ENCODE measurements at regions not wholly inside any gene's neighbourhood (a gene's known extent, or its start where the extent isn't known, plus 50 kb on each side); places are given as distances from the start of the nearest gene placed in this dataset.
A peak's percentile ranks its signal among the peaks of the same experiment; 100 is the strongest.
"Not testable (repeated sequence)": the region's sequence is repeated elsewhere in the genome, so short reads cannot be mapped to it uniquely, and the experiment has no call there.

- no peak for DNase-seq (ENCODE audit: low read depth in 2 of 2)
These were observed 132.5 kb upstream of the CHD1 start for GRCh38 chr5:99061299-99061698.

GRCh38 chr5:99060306-99061261, 131.8 kb upstream of the CHD1 start:
- peak; percentile 70 to 86 for DNase-seq (ENCODE audit: low read depth in 2 of 2)

- DNase-seq (ENCODE audit: low read depth in 2 of 2), result no peak
These were observed 130.9 kb upstream of the CHD1 start for GRCh38 chr5:99059685-99060084.

- DNase-seq (ENCODE audit: low read depth in 2 of 2), result no peak
These were observed 129.7 kb upstream of the CHD1 start for GRCh38 chr5:99058466-99058865.

GRCh38 chr5:99054972-99055371, 126.2 kb upstream of the CHD1 start:
- DNase-seq (ENCODE audit: low read depth in 2 of 2), result no peak

GRCh38 chr5:99045871-99046270, 117.1 kb upstream of the CHD1 start:
- DNase-seq (ENCODE audit: low read depth in 2 of 2), result no peak

- not testable (repeated sequence) for DNase-seq (ENCODE audit: low read depth in 2 of 2)
These were observed 114.5 kb upstream of the CHD1 start for GRCh38 chr5:99043257-99043656.

- DNase-seq (ENCODE audit: low read depth in 2 of 2), result peak; percentile 13 to 27
These were observed 108.9 kb upstream of the CHD1 start for GRCh38 chr5:99037668-99038067.

GRCh38 chr5:99035942-99036341, 107.1 kb upstream of the CHD1 start:
- DNase-seq (ENCODE audit: low read depth in 2 of 2), result no peak

GRCh38 chr5:99034336-99034735, 105.5 kb upstream of the CHD1 start:
- DNase-seq (ENCODE audit: low read depth in 2 of 2), result no peak

- no peak for DNase-seq (ENCODE audit: low read depth in 2 of 2)
These were observed 104.5 kb upstream of the CHD1 start for GRCh38 chr5:99033014-99033900.

- no peak for DNase-seq (ENCODE audit: low read depth in 2 of 2)
These were observed 103.6 kb upstream of the CHD1 start for GRCh38 chr5:99032234-99033013.

- no peak for DNase-seq (ENCODE audit: low read depth in 2 of 2)
These were observed 102.2 kb upstream of the CHD1 start for GRCh38 chr5:99030906-99031440.

- DNase-seq (ENCODE audit: low read depth in 2 of 2), result no peak
These were observed 100.4 kb upstream of the CHD1 start for GRCh38 chr5:99029172-99029571.

- not testable (repeated sequence) for DNase-seq (ENCODE audit: low read depth in 2 of 2)
These were observed 99.4 kb upstream of the CHD1 start for GRCh38 chr5:99028170-99028569.

GRCh38 chr5:99025298-99026045, 96.7 kb upstream of the CHD1 start:
- DNase-seq (ENCODE audit: low read depth in 2 of 2), result no peak

- DNase-seq (ENCODE audit: low read depth in 2 of 2), result no peak
These were observed 94.5 kb upstream of the CHD1 start for GRCh38 chr5:99023330-99023729.

- DNase-seq (ENCODE audit: low read depth in 2 of 2), result no peak
These were observed 93.4 kb upstream of the CHD1 start for GRCh38 chr5:99022250-99022649.

- DNase-seq (ENCODE audit: low read depth in 2 of 2), result no peak
These were observed 91.9 kb upstream of the CHD1 start for GRCh38 chr5:99020698-99021048.

GRCh38 chr5:99019812-99020697, 91.2 kb upstream of the CHD1 start:
- no peak for DNase-seq (ENCODE audit: low read depth in 2 of 2)
